ENCODE measurements at regions not wholly inside any gene's neighbourhood (a gene's known extent, or its start where the extent isn't known, plus 50 kb on each side); places are given as distances from the start of the nearest gene placed in this dataset.
A peak's percentile ranks its signal among the peaks of the same experiment; 100 is the strongest.

DNA sequence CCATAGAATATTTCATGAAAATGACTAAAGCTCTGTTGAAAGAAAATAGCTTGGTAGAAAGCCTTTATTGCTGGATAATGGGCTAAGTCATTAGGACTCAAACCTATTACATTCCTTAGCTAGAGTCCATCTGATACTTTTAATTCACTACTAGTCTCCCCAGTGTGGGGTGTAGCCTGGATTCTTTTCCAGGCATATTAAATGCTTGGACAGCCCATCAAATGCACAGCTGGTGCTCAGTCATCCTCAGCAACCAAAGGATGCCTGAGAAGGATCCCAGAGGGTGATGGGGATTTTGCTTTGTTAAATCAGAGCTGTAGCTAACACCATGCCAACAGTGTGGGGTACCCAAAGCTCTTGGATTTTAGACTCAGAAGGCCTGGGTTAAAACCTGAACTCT, 153.5 kb downstream of the DLEU7 start:
- no peaks in the 10 kb centered on the region for H3K9me3 ChIP-seq
- H3K36me3 ChIP-seq = no peaks in the 10 kb centered on the region
- no peak for DNase-seq
- ATAC-seq = no peak
- H3K27ac ChIP-seq = no peak overlapping the region
- no peaks in the 10 kb centered on the region for H3K27me3 ChIP-seq
- H3K4me1 ChIP-seq = peaks cover 16% of the 10 kb centered on the region
- TF ChIP-seq, protein P1, sequence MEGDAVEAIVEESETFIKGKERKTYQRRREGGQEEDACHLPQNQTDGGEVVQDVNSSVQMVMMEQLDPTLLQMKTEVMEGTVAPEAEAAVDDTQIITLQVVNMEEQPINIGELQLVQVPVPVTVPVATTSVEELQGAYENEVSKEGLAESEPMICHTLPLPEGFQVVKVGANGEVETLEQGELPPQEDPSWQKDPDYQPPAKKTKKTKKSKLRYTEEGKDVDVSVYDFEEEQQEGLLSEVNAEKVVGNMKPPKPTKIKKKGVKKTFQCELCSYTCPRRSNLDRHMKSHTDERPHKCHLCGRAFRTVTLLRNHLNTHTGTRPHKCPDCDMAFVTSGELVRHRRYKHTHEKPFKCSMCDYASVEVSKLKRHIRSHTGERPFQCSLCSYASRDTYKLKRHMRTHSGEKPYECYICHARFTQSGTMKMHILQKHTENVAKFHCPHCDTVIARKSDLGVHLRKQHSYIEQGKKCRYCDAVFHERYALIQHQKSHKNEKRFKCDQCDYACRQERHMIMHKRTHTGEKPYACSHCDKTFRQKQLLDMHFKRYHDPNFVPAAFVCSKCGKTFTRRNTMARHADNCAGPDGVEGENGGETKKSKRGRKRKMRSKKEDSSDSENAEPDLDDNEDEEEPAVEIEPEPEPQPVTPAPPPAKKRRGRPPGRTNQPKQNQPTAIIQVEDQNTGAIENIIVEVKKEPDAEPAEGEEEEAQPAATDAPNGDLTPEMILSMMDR (IDR thresholded peaks at IDR 0.05) = no peak
- no peak overlapping the region for H3K4me3 ChIP-seq
- intact Hi-C loops (cut with DNase I) = no loop called here

GRCh38 chr13:50691176-50691680, 152.3 kb downstream of the DLEU7 start:
- H3K27me3 ChIP-seq = no peaks in the 10 kb centered on the region
- no peak for DNase-seq
- no peaks in the 10 kb centered on the region for H3K36me3 ChIP-seq
- H3K9me3 ChIP-seq = no peaks in the 10 kb centered on the region
- no peak overlapping the region for H3K27ac ChIP-seq
- H3K4me1 ChIP-seq = peaks cover 8% of the 10 kb centered on the region
- ATAC-seq = no peak
- H3K4me3 ChIP-seq = no peak overlapping the region
- intact Hi-C loops (cut with DNase I) = no loop called here
- TF ChIP-seq, protein P1 (IDR thresholded peaks at IDR 0.05) = no peak

DNA sequence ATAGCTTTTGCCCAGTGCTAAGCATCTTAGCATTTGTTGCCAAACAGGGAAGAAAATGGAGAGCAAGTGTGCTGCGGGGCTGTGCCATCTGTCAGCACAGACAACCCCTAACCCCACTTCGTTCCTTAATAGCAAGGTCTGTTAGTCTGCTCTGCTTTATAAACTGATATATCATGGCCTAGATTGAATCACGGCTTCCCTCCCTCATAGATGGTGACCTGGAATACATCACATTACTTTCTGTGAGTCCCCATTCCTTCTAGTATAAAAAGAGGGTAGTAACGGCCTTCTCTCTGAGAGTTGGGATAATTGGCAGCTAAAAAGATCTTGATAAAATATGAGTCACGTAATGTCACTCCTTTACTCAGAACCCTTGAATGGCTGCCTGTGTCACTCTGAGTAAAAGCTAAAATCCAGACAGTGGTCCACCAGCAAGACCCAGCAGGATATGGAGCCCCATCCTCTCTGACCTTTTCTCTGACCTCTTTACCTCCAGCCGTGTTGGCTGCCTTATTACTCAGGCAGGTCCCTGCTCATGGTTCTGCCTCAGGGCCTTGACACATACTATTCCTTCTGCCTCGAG, 151.7 kb downstream of the DLEU7 start:
- intact Hi-C loops (cut with DNase I) = no loop called here
- no peaks in the 10 kb centered on the region for H3K36me3 ChIP-seq
- H3K4me3 ChIP-seq = no peak overlapping the region
- TF ChIP-seq, protein P1 (IDR thresholded peaks at IDR 0.05) = no peak
- H3K4me1 ChIP-seq = peaks cover 6% of the 10 kb centered on the region
- no peaks in the 10 kb centered on the region for H3K9me3 ChIP-seq
- DNase-seq = no peak
- no peak overlapping the region for H3K27ac ChIP-seq
- ATAC-seq = no peak
- no peaks in the 10 kb centered on the region for H3K27me3 ChIP-seq

DNA sequence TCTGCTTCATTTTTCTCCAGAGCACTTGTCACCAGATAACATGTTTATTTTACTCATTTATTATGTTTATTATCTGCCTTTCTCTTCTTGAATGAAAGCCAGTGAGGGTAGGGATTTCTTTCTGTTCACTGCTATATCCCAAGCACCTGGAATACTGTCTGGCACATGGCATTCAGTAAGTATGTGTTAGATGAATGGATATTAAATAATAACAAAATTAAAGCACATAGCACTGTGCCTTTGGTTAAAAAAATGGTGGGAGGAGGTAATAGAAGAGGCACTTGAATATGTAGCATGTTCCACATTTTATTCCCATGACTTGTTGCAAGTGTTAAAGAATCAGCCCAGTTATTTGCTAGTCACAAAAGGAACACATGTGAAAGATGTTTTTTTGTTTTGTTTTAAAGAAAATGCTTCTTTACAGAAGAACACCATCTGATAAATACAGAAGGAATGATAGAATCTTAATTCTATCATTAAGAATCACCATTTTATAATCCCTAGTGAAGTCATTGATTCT, 151.0 kb downstream of the DLEU7 start:
- Histone ChIP-seq H3K4me3 (no peak overlapping the region), H3K4me1 (peaks cover 6% of the 10 kb centered on the region), H3K9me3 (no peaks in the 10 kb centered on the region), H3K36me3 (no peaks in the 10 kb centered on the region), H3K27me3 (no peaks in the 10 kb centered on the region), H3K27ac (no peak overlapping the region)
- TF ChIP-seq, protein P1 (IDR thresholded peaks at IDR 0.05) = no peak
- intact Hi-C loops (cut with DNase I) = no loop called here
- ATAC-seq = no peak
- no peak for DNase-seq

DNA sequence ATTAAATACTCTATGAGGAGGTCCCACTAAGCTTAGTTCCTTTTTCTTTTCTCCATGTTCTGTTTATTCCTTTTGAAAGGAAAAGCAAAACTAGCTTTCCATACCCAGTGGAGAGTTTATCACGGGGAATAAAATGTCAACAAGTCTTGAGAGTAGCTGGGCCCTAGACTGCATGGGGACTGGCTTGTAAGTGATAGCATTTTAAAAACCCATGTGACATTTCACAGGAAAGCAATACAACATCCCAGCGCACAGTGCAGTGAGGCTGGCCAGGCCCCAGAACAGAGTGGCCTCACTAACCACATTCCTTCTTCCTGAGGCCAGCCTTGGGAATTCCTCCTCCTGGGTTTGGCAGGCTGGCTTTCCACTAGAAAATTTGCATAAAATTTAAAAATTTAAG, 149.8 kb downstream of the DLEU7 start:
- peaks cover 6% of the 10 kb centered on the region for H3K4me1 ChIP-seq
- no peaks in the 10 kb centered on the region for H3K27me3 ChIP-seq
- peak overlapping the region; percentile 7 for H3K27ac ChIP-seq
- TF ChIP-seq, protein P1 (IDR thresholded peaks at IDR 0.05) = no peak
- H3K36me3 ChIP-seq = no peaks in the 10 kb centered on the region
- DNase-seq (no peak), ATAC-seq (peak; percentile 89)
- H3K9me3 ChIP-seq = no peaks in the 10 kb centered on the region
- intact Hi-C loops (cut with DNase I) = no loop called here
- H3K4me3 ChIP-seq = no peak overlapping the region
